Spleen (tissue), 11 donors: ENCODE measurements at regions not wholly inside any gene's neighbourhood (a gene's known extent, or its start where the extent isn't known, plus 50 kb on each side); places are given as distances from the start of the nearest gene placed in this dataset.

Experiments used
- DNase-seq: peaks from one replicate; pipeline ENCODE4 v3.0.0-alpha.2; 2020
- H3K27ac ChIP-seq, 8 donors: fragments of 200-600 bp; sonication (generic) in 7 of 8; 1 replicate in 4 of 8; 2 replicates in 4 of 8; pipeline versions ENCODE4 v1.5.0 to v1.8.0; 2016 to 2021; ENCODE audit warnings: inconsistent platforms in 4 of 8, mild to moderate bottlenecking in 4 of 8, moderate library complexity in 1 of 8
- H3K27me3 ChIP-seq, 7 donors: fragments of 200-600 bp; sonication (generic) in 6 of 7; replicated peaks in 1 of 7; 1 replicate in 4 of 7; 2 replicates in 3 of 7; pipeline versions ENCODE4 v1.5.0 to v1.8.0; 2016 to 2021; ENCODE audit warnings: inconsistent platforms in 3 of 7, mild to moderate bottlenecking in 1 of 7
- H3K36me3 ChIP-seq, 6 donors: fragments of 200-600 bp; sonication (generic) in 5 of 6; 1 replicate in 4 of 6; 2 replicates in 2 of 6; pipeline versions ENCODE4 v1.5.0 to v1.8.0; 2016 to 2021; ENCODE audit warnings: inconsistent platforms in 2 of 6
- H3K4me1 ChIP-seq, 6 donors: fragments of 200-600 bp; sonication (generic) in 5 of 6; 1 replicate in 3 of 6; 2 replicates in 3 of 6; pipeline versions ENCODE4 v1.5.0 to v1.8.0; 2016 to 2021; ENCODE audit warnings: inconsistent platforms in 3 of 6
- H3K4me3 ChIP-seq, 8 donors: fragments of 200-600 bp; sonication (generic) in 7 of 8; 1 replicate in 4 of 8; 2 replicates in 4 of 8; pipeline versions ENCODE4 v1.5.0 to v1.8.0; 2016 to 2021; ENCODE audit warnings: inconsistent platforms in 4 of 8, mild to moderate bottlenecking in 4 of 8, moderate library complexity in 2 of 8
- H3K9me3 ChIP-seq, 8 donors: fragments of 200-600 bp; sonication (generic) in 7 of 8; 1 replicate in 4 of 8; 2 replicates in 4 of 8; pipeline versions ENCODE4 v1.5.0 to v1.8.0; 2016 to 2021; ENCODE audit warnings: inconsistent platforms in 4 of 8
- CTCF ChIP-seq, 11 experiments: fragments of 200-600 bp in 7 of 11; fragments of 450-650 bp in 4 of 11; sonication (generic) in 4 of 11; IDR thresholded peaks in 8 of 11; conservative IDR thresholded peaks in 3 of 11; 1 replicate in 7 of 11; 2 replicates in 4 of 11; pipeline versions ENCODE4 v1.4.0 to v1.8.0; 2016 to 2021; ENCODE audit warnings: antibody characterized with exemption in 11 of 11, inconsistent platforms in 4 of 11, mild to moderate bottlenecking in 1 of 11
- POLR2A ChIP-seq, 3 donors: fragments of 450-650 bp; IDR thresholded peaks; one replicate each; pipeline ENCODE4 v1.5.1; 2017; ENCODE audit warnings: antibody characterized with exemption in 3 of 3, mild to moderate bottlenecking in 1 of 3
- POLR2AphosphoS5 ChIP-seq, 3 donors: sonication (generic); formaldehyde crosslinking; IDR thresholded peaks; one replicate each; pipeline ENCODE4 v1.5.1; 2017; ENCODE audit warnings: antibody characterized with exemption in 3 of 3
- WGBS, 5 donors: extraction: QIAGEN DNeasy Blood & Tissue Kit in 3 of 5; methylation state at CpG; one replicate each; pipeline versions ENCODE4 v1.1.5 to v1.1.7; 2013 to 2018; 5-methylcytosine and 5-hydroxymethylcytosine counted together
- intact Hi-C: fragments of 100-400 bp; cut with DNase I; formaldehyde crosslinking; loops from one replicate; pipeline ENCODE4 v1.15.0; 2023; ENCODE audit warnings: low total_unique reads
- donor health status: healthy with polysubstance abuse.
- donor health status: DM: no; HTN: no; CAD: no; lungs with moderate emphysema.
- donor health status: DM: no; HTN: no; CAD: no.
- donor health status: Bipolar disorder and iron deficiency.
- donor health status: healthy.
- donor health status: DM: no; HTN: no; CAD: no.
- donor health status: DM: yes; HTN: yes; CAD: no.

GRCh38 chr15:92306663-92307062 is 87.0 kb upstream of the ST8SIA2 start:
- no peak overlapping the region for H3K27ac ChIP-seq
- peaks cover 0 to 32% (median 0%) of the 10 kb centered on the region in 7 donors for H3K27me3 ChIP-seq
- TF ChIP-seq POLR2AphosphoS5 (IDR thresholded peaks at IDR 0.05), result no peak
- TF ChIP-seq CTCF (IDR thresholded peaks at IDR 0.05 in 8 of 11, conservative IDR thresholded peaks at IDR 0.05 in 3 of 11), result no peak
- no peak for TF ChIP-seq POLR2A (IDR thresholded peaks at IDR 0.05)
- H3K4me3 ChIP-seq, result no peak overlapping the region
- peaks cover 0 to 7% (median 0%) of the 10 kb centered on the region in 8 donors for H3K9me3 ChIP-seq
- intact Hi-C loops, result no loop called here
- H3K36me3 ChIP-seq, result no peaks in the 10 kb centered on the region
- H3K4me1 ChIP-seq, result no peaks in the 10 kb centered on the region
- DNase-seq, result no peak
- 19 to 39% (median 28%) methylated on average over 4 of the region's 4 CpGs for WGBS, 5 donors

- Histone ChIP-seq H3K36me3 (no peaks in the 10 kb centered on the region), H3K4me1 (no peaks in the 10 kb centered on the region), H3K4me3 (no peak overlapping the region), H3K27me3 (peaks cover 0 to 29% (median 0%) of the 10 kb centered on the region in 7 donors), H3K9me3 (peaks cover 0 to 9% (median 2%) of the 10 kb centered on the region in 8 donors), H3K27ac (no peak overlapping the region)
- TF ChIP-seq CTCF (IDR thresholded peaks at IDR 0.05 in 8 of 11, conservative IDR thresholded peaks at IDR 0.05 in 3 of 11), result no peak
- no peak for TF ChIP-seq POLR2A (IDR thresholded peaks at IDR 0.05)
- TF ChIP-seq POLR2AphosphoS5 (IDR thresholded peaks at IDR 0.05), result no peak
- intact Hi-C loops, result no loop called here
- DNase-seq, result no peak
- WGBS, 5 donors, result 86 to 95% (median 90%) methylated on average over 4 of the region's 4 CpGs
These were observed 78.5 kb upstream of the ST8SIA2 start for GRCh38 chr15:92315144-92315543.

- H3K27me3 ChIP-seq, result peaks cover 0 to 32% (median 0%) of the 10 kb centered on the region in 7 donors
- no peak overlapping the region for H3K27ac ChIP-seq
- intact Hi-C loops, result no loop called here
- H3K4me3 ChIP-seq, result no peak overlapping the region
- no peaks in the 10 kb centered on the region for H3K36me3 ChIP-seq
- 57 to 82% (median 73%) methylated on average over 2 of the region's 2 CpGs for WGBS, 5 donors
- H3K9me3 ChIP-seq, result peaks cover 0 to 9% (median 2%) of the 10 kb centered on the region in 8 donors
- no peak for TF ChIP-seq POLR2AphosphoS5 (IDR thresholded peaks at IDR 0.05)
- DNase-seq, result no peak
- H3K4me1 ChIP-seq, result no peaks in the 10 kb centered on the region
These were observed 78.0 kb upstream of the ST8SIA2 start for GRCh38 chr15:92315595-92316211.

- Histone ChIP-seq H3K9me3 (peaks cover 0 to 9% (median 2%) of the 10 kb centered on the region in 8 donors), H3K36me3 (no peaks in the 10 kb centered on the region), H3K4me3 (no peak overlapping the region), H3K27ac (no peak overlapping the region), H3K4me1 (no peaks in the 10 kb centered on the region), H3K27me3 (peaks cover 0 to 31% (median 0%) of the 10 kb centered on the region in 7 donors)
- no peak for DNase-seq
- TF ChIP-seq POLR2A (IDR thresholded peaks at IDR 0.05), result no peak
- no peak for TF ChIP-seq POLR2AphosphoS5 (IDR thresholded peaks at IDR 0.05)
- 71 to 83% (median 77%) methylated on average over 14 of the region's 14 CpGs for WGBS, 5 donors
- intact Hi-C loops, result no loop called here
These were observed 76.9 kb upstream of the ST8SIA2 start for GRCh38 chr15:92316586-92317295.

- intact Hi-C loops, result no loop called here
- WGBS, 5 donors, result 80 to 88% (median 86%) methylated on average over 6 of the region's 6 CpGs
These were observed 73.5 kb upstream of the ST8SIA2 start for GRCh38 chr15:92320012-92320699.

More at GRCh38 chr15:92320012-92320699, 73.5 kb upstream of the ST8SIA2 start:
- Histone ChIP-seq H3K4me1 (no peaks in the 10 kb centered on the region), H3K9me3 (no peaks in the 10 kb centered on the region), H3K27ac (no peak overlapping the region), H3K4me3 (no peak overlapping the region), H3K27me3 (peaks cover 0 to 24% (median 0%) of the 10 kb centered on the region in 7 donors), H3K36me3 (no peaks in the 10 kb centered on the region)
- DNase-seq, result no peak
- TF ChIP-seq POLR2AphosphoS5 (IDR thresholded peaks at IDR 0.05) (no peak), CTCF (IDR thresholded peaks at IDR 0.05 in 8 of 11, conservative IDR thresholded peaks at IDR 0.05 in 3 of 11) (no peak), POLR2A (IDR thresholded peaks at IDR 0.05) (no peak)
